H7 (cell line): ENCODE measurements at regions not wholly inside any gene's neighbourhood (a gene's known extent, or its start where the extent isn't known, plus 50 kb on each side); places are given as distances from the start of the nearest gene placed in this dataset.

Source experiments
- DNase-seq: peaks from one replicate; pipeline ENCODE4 v3.0.0; 2012
- H3K27me3 ChIP-seq: 2 replicates; pipeline ENCODE4 v1.6.0; 2011; ENCODE audit warnings: mild to moderate bottlenecking, low read length; ENCODE audit not compliant: control insufficient read depth, insufficient read depth
- H3K36me3 ChIP-seq: replicated peaks from 2 replicates; pipeline ENCODE4 v1.5.1; 2011; ENCODE audit warnings: low read length; ENCODE audit not compliant: control insufficient read depth, insufficient read depth
- H3K4me3 ChIP-seq: 2 replicates; pipeline ENCODE4 v1.5.1; 2011; ENCODE audit warnings: low read depth, mild to moderate bottlenecking, control low read depth, low read length, moderate library complexity; ENCODE audit not compliant: insufficient read depth

DNA sequence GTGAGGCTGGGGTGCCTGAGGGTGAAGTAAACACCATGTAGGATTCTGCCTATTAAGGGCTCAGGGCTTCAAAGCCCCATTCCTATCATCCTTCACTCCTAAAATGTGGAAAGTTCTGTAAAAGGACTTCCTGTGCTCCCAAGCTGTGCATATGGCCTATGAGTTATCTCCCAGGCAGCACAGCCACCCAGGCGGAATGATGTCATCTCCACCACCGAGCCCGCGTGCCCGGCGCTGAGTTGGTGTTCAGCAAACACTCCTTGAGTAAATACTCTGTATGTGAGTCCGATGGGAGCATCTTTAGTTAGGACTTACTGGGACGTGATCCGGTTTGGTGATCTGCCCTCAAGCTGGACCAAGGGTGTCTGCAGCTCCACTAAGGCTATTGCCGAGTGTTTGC is 437.3 kb downstream of the MED13L start:
- H3K36me3 ChIP-seq: no peaks in the 10 kb centered on the region
- no peak for DNase-seq
- no peaks in the 10 kb centered on the region for H3K27me3 ChIP-seq
- H3K4me3 ChIP-seq: no peak overlapping the region

- Histone ChIP-seq H3K4me3 (no peak overlapping the region), H3K27me3 (no peaks in the 10 kb centered on the region), H3K36me3 (no peaks in the 10 kb centered on the region)
- DNase-seq: no peak
These were observed 438.5 kb downstream of the MED13L start for GRCh38 chr12:115838952-115839351.

DNA sequence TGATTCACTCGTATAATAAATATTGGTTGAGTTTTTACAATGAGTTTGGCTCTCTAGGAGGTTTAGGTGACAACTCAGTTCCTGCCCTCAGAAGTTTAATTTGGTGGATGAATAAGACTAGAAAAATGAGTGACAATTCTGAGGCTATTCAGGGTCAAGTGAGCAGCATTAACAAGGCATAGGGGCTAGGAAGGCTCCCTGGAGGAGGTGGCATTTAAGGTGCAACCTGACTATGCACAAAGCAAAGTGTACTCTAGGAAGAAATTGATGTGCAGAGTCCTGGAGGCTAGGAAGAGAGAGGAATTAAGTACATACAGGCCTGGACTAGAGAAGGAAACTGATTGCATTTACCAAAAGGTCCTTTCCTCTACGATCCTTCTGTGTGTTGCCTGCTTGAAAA is 440.3 kb downstream of the MED13L start:
- no peak overlapping the region for H3K4me3 ChIP-seq
- DNase-seq: no peak
- H3K27me3 ChIP-seq: no peaks in the 10 kb centered on the region
- H3K36me3 ChIP-seq: no peaks in the 10 kb centered on the region

DNA sequence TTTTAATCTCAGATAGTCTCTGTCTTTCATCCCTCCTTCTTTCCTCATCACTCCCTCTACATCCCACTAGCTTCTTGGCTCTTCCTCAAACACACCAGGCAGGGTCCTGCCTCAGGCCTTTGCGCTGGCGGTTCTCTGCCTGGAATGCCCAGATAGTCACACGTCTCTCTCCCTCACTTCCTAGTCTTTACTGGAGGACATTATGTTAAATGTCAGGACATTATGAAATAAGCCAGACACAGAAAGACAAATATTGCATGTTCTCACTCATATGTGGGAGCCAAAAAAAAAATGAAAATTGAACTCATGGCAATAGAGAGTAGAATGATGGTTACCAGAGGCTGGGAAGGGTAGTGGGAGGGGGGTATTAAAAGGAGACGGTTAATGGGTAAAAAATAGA is 442.0 kb downstream of the MED13L start:
- Histone ChIP-seq H3K4me3 (no peak overlapping the region), H3K27me3 (no peaks in the 10 kb centered on the region), H3K36me3 (no peaks in the 10 kb centered on the region)
- DNase-seq: no peak

GRCh38 chr12:115833704-115834103 is 443.8 kb downstream of the MED13L start:
- no peak for DNase-seq
- no peaks in the 10 kb centered on the region for H3K36me3 ChIP-seq
- H3K27me3 ChIP-seq: no peaks in the 10 kb centered on the region
- no peak overlapping the region for H3K4me3 ChIP-seq

DNA sequence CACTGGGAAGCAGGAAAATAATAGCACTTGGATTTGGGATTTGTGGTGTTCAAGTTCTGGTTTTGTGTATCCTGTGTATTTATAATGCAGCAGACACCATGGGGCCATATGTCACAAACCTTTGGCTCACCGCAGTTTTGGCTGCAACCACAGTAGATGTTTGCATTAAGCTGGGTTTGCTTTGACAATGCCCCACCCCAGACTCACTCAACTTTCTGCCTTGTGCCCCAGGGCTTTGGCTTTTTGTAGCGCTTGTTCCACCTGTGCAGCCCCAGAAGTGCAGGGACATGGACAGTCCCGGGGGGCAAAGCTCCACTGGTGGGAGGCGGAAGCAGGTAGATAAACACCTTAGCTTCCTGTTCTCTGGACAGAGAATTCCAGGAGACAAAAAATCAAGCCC is 446.9 kb downstream of the MED13L start:
- Histone ChIP-seq H3K36me3 (no peaks in the 10 kb centered on the region), H3K27me3 (no peaks in the 10 kb centered on the region), H3K4me3 (no peak overlapping the region)
- no peak for DNase-seq

GRCh38 chr12:115830070-115830469 is 447.4 kb downstream of the MED13L start:
- Histone ChIP-seq H3K4me3 (no peak overlapping the region), H3K36me3 (no peaks in the 10 kb centered on the region), H3K27me3 (no peaks in the 10 kb centered on the region)
- DNase-seq: no peak

DNA sequence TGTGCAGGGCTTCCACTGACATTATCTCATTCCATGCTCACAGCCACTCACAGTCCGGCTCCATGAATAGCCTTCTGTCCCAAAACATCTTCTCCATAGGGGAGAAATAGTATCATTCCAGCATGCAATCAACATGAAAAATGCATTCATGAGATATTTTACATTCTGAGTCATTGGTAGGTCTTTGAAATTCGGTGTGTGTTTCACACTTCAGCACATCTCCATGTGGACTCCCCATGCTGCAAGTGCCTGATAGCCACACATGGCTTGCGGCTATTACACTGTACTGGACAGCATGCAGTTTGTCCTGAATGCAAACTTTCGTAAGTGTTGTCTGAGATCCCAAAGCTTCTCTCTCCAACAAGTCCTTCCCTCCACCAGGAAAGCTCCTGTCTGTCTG is 449.3 kb downstream of the MED13L start:
- H3K36me3 ChIP-seq: no peaks in the 10 kb centered on the region
- no peak for DNase-seq
- H3K4me3 ChIP-seq: no peak overlapping the region
- H3K27me3 ChIP-seq: no peaks in the 10 kb centered on the region

DNA sequence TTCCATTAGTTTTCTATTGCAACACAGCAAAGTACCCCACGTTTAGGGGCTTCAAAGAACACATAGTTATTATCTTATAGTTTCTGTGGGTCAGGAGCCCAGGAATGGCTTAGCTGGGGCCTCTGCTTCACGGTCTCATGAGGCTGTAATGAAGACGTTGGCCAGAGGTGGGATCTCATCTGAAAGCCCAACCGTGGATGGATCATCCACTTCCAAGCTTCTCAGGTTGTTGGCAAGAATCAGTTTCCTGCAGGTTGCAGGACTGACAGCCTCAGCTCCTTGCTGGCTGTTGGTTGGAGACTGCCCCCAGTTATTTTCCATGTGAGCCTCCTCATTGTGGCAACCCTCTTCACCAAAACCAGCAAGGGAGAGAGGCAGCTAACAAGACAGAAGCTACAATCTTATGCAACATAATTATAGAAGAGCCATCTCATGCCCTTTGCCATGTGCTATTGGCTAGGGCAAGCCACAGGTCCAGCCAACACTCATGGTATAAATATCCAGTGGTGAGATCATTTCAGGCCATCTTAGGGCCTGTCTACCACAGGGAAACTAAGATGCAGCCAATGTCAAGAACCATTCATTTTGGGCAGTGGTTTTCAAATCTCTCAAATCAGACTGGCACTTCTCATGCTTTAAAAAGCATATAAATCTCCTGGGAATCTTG is 452.4 kb downstream of the MED13L start:
- H3K4me3 ChIP-seq: no peak overlapping the region
- DNase-seq: no peak

GRCh38 chr12:115823635-115824034 is 453.9 kb downstream of the MED13L start:
- H3K36me3 ChIP-seq: no peaks in the 10 kb centered on the region
- no peak overlapping the region for H3K4me3 ChIP-seq
- H3K27me3 ChIP-seq: no peaks in the 10 kb centered on the region
- no peak for DNase-seq

More for the DNA sequence above, 452.4 kb downstream of the MED13L start:
- H3K36me3 ChIP-seq: no peaks in the 10 kb centered on the region
- no peaks in the 10 kb centered on the region for H3K27me3 ChIP-seq

GRCh38 chr12:115820656-115821055 is 456.8 kb downstream of the MED13L start:
- Histone ChIP-seq H3K4me3 (no peak overlapping the region), H3K36me3 (no peaks in the 10 kb centered on the region), H3K27me3 (no peaks in the 10 kb centered on the region)
- no peak for DNase-seq

DNA sequence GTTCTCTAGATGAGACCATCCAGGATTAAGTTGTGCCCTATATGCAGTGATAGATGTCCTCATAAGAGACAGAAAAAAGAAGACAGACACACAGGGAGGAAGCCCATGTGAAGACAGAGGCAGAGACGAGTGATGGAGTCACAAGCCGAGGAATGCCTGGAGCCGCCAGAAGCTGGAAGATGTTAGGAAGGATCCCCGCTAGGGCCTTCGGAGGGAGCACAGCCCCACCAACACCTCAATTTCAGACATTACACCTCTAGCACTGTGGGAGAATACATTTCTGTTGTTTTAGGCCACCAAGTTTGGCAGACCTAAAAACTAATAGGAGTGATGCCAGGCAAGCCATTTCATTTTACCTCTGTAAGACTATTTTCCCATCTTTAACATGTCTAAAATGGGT is 458.5 kb downstream of the MED13L start:
- H3K4me3 ChIP-seq: no peak overlapping the region
- no peaks in the 10 kb centered on the region for H3K36me3 ChIP-seq
- DNase-seq: peak; percentile 18
- H3K27me3 ChIP-seq: no peaks in the 10 kb centered on the region

GRCh38 chr12:115817389-115817788 is 460.1 kb downstream of the MED13L start:
- no peaks in the 10 kb centered on the region for H3K27me3 ChIP-seq
- DNase-seq: no peak
- H3K36me3 ChIP-seq: no peaks in the 10 kb centered on the region
- H3K4me3 ChIP-seq: no peak overlapping the region

GRCh38 chr12:115815924-115816323 is 461.6 kb downstream of the MED13L start:
- Histone ChIP-seq H3K36me3 (no peaks in the 10 kb centered on the region), H3K27me3 (no peaks in the 10 kb centered on the region), H3K4me3 (no peak overlapping the region)
- DNase-seq: no peak

- Histone ChIP-seq H3K4me3 (no peak overlapping the region), H3K27me3 (no peaks in the 10 kb centered on the region), H3K36me3 (no peaks in the 10 kb centered on the region)
- no peak for DNase-seq
These were observed 464.2 kb downstream of the MED13L start for GRCh38 chr12:115813256-115813655.

DNA sequence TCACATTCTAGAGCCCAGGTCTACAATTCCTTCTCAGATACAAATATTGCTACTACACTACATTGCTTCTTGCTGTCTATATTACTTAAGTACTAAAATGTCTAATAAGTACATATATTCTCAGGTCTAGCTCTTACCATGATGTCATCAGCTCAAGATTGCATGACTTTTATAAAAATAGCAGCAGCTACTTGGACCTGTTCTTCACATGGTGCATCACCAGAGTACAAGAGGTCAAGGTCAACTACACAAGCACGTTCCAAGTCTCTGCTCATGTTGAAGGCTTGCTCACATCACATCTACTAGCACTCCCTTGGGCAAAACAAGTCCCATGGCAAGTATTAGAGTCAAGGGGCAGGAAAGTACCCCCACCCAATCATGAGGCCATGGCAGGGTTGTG is 465.6 kb downstream of the MED13L start:
- DNase-seq: no peak
- Histone ChIP-seq H3K27me3 (no peaks in the 10 kb centered on the region), H3K4me3 (no peak overlapping the region), H3K36me3 (no peaks in the 10 kb centered on the region)
